ENCODE measurements at regions not wholly inside any gene's neighbourhood (a gene's known extent, or its start where the extent isn't known, plus 50 kb on each side); places are given as distances from the start of the nearest gene placed in this dataset.

- no peaks in the 10 kb centered on the region for H3K9me3 ChIP-seq (ENCODE audit: low read depth)
- H4K20me1 ChIP-seq (ENCODE audit: low read depth): no peaks in the 10 kb centered on the region
- H3K9ac ChIP-seq: no peak overlapping the region
- no peaks in the 10 kb centered on the region for H3K36me3 ChIP-seq
- H3K4me1 ChIP-seq: peaks cover 23% of the 10 kb centered on the region
- H3K4me2 ChIP-seq: no peak overlapping the region
- Mint-ChIP-seq H3K9me3 (peaks cover 5% of the 10 kb centered on the region), H3K4me1 (peaks cover 16% of the 10 kb centered on the region), H3K36me3 (peaks cover 3% of the 10 kb centered on the region), H3K4me3 (no peak overlapping the region), H3K27ac (no peak overlapping the region), H3K27me3 (ENCODE audit: insufficient read depth, low read depth) (no peaks in the 10 kb centered on the region)
- no peak overlapping the region for H3K27ac ChIP-seq
- no peaks in the 10 kb centered on the region for H3F3A ChIP-seq (ENCODE audit: low read depth)
- no peak overlapping the region for H3K4me3 ChIP-seq
- no peak for TF ChIP-seq EZH2 (IDR thresholded peaks at IDR 0.05)
- TF ChIP-seq EZH2phosphoT487 (IDR thresholded peaks at IDR 0.05): no peak
- no peak for TF ChIP-seq CTCF (IDR thresholded peaks at IDR 0.05)
- no peak for DNase-seq (ENCODE audit: low spot score)
- H3K79me2 ChIP-seq (ENCODE audit: low read depth): no peaks in the 10 kb centered on the region
- H2AFZ ChIP-seq (replicated peaks): peak overlapping the region; percentile 93
- no peaks in the 10 kb centered on the region for H3K27me3 ChIP-seq
Observed at GRCh38 chr5:44943647-44944046, 134.9 kb downstream of the MRPS30 start.

DNA sequence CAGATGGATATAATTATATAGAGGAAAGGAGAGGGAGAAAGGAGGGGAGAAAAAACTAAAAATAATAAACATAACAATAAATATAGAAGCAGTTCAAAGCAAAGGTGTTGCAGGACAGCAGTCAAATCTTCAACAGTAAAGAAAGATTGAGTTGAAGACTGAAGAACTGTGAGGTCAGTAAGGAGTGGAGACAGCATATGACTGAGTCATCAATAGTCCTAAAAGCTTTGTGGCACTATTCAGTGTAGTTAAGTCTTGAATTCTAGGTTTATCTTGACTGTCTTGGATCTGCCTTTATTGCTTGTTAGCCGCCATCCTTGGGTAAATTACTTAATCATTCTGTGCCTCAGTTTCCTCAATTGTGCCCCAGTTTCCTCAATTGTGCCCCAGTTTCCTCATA, 137.0 kb downstream of the MRPS30 start:
- no peaks in the 10 kb centered on the region for H3F3A ChIP-seq (ENCODE audit: low read depth)
- TF ChIP-seq CTCF (IDR thresholded peaks at IDR 0.05): no peak
- no peak for TF ChIP-seq EZH2 (IDR thresholded peaks at IDR 0.05)
- TF ChIP-seq EZH2phosphoT487 (IDR thresholded peaks at IDR 0.05): no peak
- H2AFZ ChIP-seq (replicated peaks): no peak overlapping the region
- H3K9me3 ChIP-seq (ENCODE audit: low read depth): no peaks in the 10 kb centered on the region
- H4K20me1 ChIP-seq (ENCODE audit: low read depth): no peaks in the 10 kb centered on the region
- Mint-ChIP-seq H3K27ac (no peak overlapping the region), H3K27me3 (ENCODE audit: insufficient read depth, low read depth) (no peaks in the 10 kb centered on the region), H3K36me3 (no peaks in the 10 kb centered on the region), H3K9me3 (no peaks in the 10 kb centered on the region), H3K4me3 (no peak overlapping the region), H3K4me1 (peaks cover 16% of the 10 kb centered on the region)
- H3K4me1 ChIP-seq: peaks cover 23% of the 10 kb centered on the region
- no peak overlapping the region for H3K9ac ChIP-seq
- DNase-seq (ENCODE audit: low spot score): no peak
- H3K4me2 ChIP-seq: no peak overlapping the region
- no peaks in the 10 kb centered on the region for H3K36me3 ChIP-seq
- no peaks in the 10 kb centered on the region for H3K79me2 ChIP-seq (ENCODE audit: low read depth)
- no peaks in the 10 kb centered on the region for H3K27me3 ChIP-seq
- no peak overlapping the region for H3K27ac ChIP-seq
- no peak overlapping the region for H3K4me3 ChIP-seq

GRCh38 chr5:44949687-44950086, 140.9 kb downstream of the MRPS30 start:
- no peaks in the 10 kb centered on the region for H3K4me1 ChIP-seq
- no peak overlapping the region for H3K27ac ChIP-seq
- no peak overlapping the region for H3K9ac ChIP-seq

More at GRCh38 chr5:44949687-44950086, 140.9 kb downstream of the MRPS30 start:
- H3K79me2 ChIP-seq (ENCODE audit: low read depth): no peaks in the 10 kb centered on the region
- H3K36me3 Mint-ChIP-seq: no peaks in the 10 kb centered on the region
- H3K9me3 Mint-ChIP-seq: no peaks in the 10 kb centered on the region
- TF ChIP-seq CTCF (IDR thresholded peaks at IDR 0.05) (no peak), EZH2phosphoT487 (IDR thresholded peaks at IDR 0.05) (no peak), EZH2 (IDR thresholded peaks at IDR 0.05) (no peak)
- no peaks in the 10 kb centered on the region for H4K20me1 ChIP-seq (ENCODE audit: low read depth)
- H3K4me2 ChIP-seq: no peak overlapping the region
- H3K4me3 ChIP-seq: no peak overlapping the region
- no peaks in the 10 kb centered on the region for H3F3A ChIP-seq (ENCODE audit: low read depth)
- no peak overlapping the region for H3K4me3 Mint-ChIP-seq
- H3K27me3 ChIP-seq: no peaks in the 10 kb centered on the region
- H3K36me3 ChIP-seq: no peaks in the 10 kb centered on the region
- no peak overlapping the region for H3K27ac Mint-ChIP-seq
- no peaks in the 10 kb centered on the region for H3K27me3 Mint-ChIP-seq (ENCODE audit: insufficient read depth, low read depth)
- no peaks in the 10 kb centered on the region for H3K9me3 ChIP-seq (ENCODE audit: low read depth)
- H2AFZ ChIP-seq (replicated peaks): no peak overlapping the region
- DNase-seq (ENCODE audit: low spot score): no peak
- peaks cover 2% of the 10 kb centered on the region for H3K4me1 Mint-ChIP-seq

Data from neural progenitor cell (in vitro differentiated cells).